HepG2 (cell line): ENCODE measurements at regions not wholly inside any gene's neighbourhood (a gene's known extent, or its start where the extent isn't known, plus 50 kb on each side); places are given as distances from the start of the nearest gene placed in this dataset.

Experiments
- BCL3 ChIP-seq: sonication (generic); formaldehyde crosslinking; IDR thresholded peaks from 2 replicates; pipeline ENCODE4 v1.5.1; 2020; ENCODE audit warnings: mild to moderate bottlenecking, missing genetic modification reagents, moderate library complexity
- EZH2 ChIP-seq: conservative IDR thresholded peaks from 2 replicates; pipeline ENCODE4 v1.6.1; 2012; ENCODE audit warnings: mild to moderate bottlenecking, low read depth, low read length, moderate library complexity
- FOXJ3 ChIP-seq: sonication (generic); formaldehyde crosslinking; IDR thresholded peaks from 2 replicates; pipeline ENCODE4 v1.4.0; 2020; ENCODE audit warnings: missing genetic modification reagents, mild to moderate bottlenecking, borderline replicate concordance
- NR1H2 ChIP-seq: sonication (generic); formaldehyde crosslinking; IDR thresholded peaks from 2 replicates; pipeline ENCODE4 v1.8.1; 2022; ENCODE audit warnings: low read depth, missing genetic modification reagents, borderline replicate concordance
- POLR2A ChIP-seq, 2 experiments: IDR thresholded peaks; 2 replicates each; pipeline ENCODE4 v1.6.1; 2011; ENCODE audit warnings: low read depth in 2 of 2, low read length in 2 of 2, mild to moderate bottlenecking in 1 of 2, moderate library complexity in 1 of 2; ENCODE audit not compliant: insufficient read depth in 1 of 2
- POLR2AphosphoS5 ChIP-seq: IDR thresholded peaks from 2 replicates; pipeline ENCODE4 v1.6.1; 2012; ENCODE audit warnings: low read depth, low read length
- PPARG ChIP-seq: conservative IDR thresholded peaks from 2 replicates; pipeline ENCODE4 v1.6.1; 2016; ENCODE audit warnings: missing biosample characterization, missing genetic modification reagents
- SUZ12 ChIP-seq: fragments of 150-350 bp; IDR thresholded peaks from 2 replicates; pipeline ENCODE4 v1.6.1; 2014; ENCODE audit warnings: low read depth, low read length
- ZBTB20 ChIP-seq: sonication (generic); formaldehyde crosslinking; IDR thresholded peaks from 2 replicates; pipeline ENCODE4 v1.8.1; 2023; ENCODE audit warnings: missing genetic modification reagents, low read depth, mild to moderate bottlenecking, borderline replicate concordance
- ZBTB21 ChIP-seq: sonication (generic); formaldehyde crosslinking; IDR thresholded peaks from 2 replicates; pipeline ENCODE4 v1.4.0; 2020; ENCODE audit warnings: missing genetic modification reagents

- TF ChIP-seq POLR2A (IDR thresholded peaks at IDR 0.05; ENCODE audit: insufficient read depth in 1 of 2, low read depth in 2 of 2, low read length in 2 of 2) (no peak), ZBTB21 (CRISPR knock-in tag) (no peak), NR1H2 (CRISPR knock-in tag) (no peak), ZBTB20 (CRISPR knock-in tag) (no peak), PPARG (CRISPR knock-in tag) (no peak), SUZ12 (no peak), EZH2 (no peak), FOXJ3 (CRISPR knock-in tag) (no peak), BCL3 (CRISPR knock-in tag) (no peak), POLR2AphosphoS5 (no peak)
Measured at GRCh38 chr15:98503970-98504369, 144.4 kb upstream of the IGF1R start.
